ENCODE measurements at regions not wholly inside any gene's neighbourhood (a gene's known extent, or its start where the extent isn't known, plus 50 kb on each side); places are given as distances from the start of the nearest gene placed in this dataset.

- TF ChIP-seq CTCF (IDR thresholded peaks at IDR 0.05) (no peak), EP300 (IDR thresholded peaks at IDR 0.05; ENCODE audit: low read depth) (no peak), POLR2A (IDR thresholded peaks at IDR 0.05) (no peak)
These were observed 269.8 kb downstream of the GADD45G start for GRCh38 chr9:89874351-89875321.
